HG02798 (cell line): ENCODE measurements at regions not wholly inside any gene's neighbourhood (a gene's known extent, or its start where the extent isn't known, plus 50 kb on each side); places are given as distances from the start of the nearest gene placed in this dataset.

Source experiments
- ATAC-seq: cut with Tn5 transposase; IDR thresholded peaks from one replicate; pipeline ENCODE4 v1.9.1; 2021; ENCODE audit warnings: mild to moderate bottlenecking; ENCODE audit not compliant: unreplicated experiment, poor library complexity

DNA sequence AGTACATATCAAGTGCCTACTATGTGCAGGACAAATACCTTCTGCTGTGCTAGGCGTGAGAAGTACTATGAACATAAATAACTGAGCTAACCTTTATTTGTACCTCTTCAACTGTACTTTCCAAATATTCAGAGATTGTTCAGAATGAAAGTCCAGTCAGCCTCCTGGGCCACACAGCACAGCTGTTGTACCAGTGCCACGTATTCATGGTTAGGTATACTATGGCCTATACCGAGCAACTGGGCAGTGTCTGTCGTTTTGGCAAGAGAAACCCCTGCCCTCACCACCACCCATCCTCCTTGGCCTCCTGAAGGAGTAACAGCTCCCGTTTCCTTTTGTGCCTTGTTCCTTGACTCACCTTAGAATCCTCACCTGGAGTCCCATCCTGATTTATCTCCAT, 53.0 kb downstream of the RASSF10 start:
- peak; percentile 60 for ATAC-seq

DNA sequence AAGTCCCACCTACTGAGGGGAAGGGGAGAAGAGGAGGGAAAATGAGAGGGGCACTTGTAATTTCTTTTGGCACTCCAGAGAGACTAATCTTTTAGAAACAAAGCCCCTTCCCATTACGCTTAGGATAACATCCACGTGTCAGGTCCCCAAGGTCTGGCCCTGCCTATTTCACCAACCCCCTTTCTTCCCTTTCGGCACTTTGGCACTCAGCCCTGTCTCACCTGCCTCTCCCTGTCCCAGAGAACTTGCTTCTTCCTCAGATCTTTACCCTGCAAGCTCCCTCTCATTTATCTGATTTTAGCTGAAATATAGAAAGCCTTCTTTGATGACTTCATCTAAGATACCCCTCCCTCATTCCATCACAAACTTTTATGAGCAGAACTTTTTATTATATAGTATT, 55.5 kb downstream of the RASSF10 start:
- ATAC-seq, result no peak

DNA sequence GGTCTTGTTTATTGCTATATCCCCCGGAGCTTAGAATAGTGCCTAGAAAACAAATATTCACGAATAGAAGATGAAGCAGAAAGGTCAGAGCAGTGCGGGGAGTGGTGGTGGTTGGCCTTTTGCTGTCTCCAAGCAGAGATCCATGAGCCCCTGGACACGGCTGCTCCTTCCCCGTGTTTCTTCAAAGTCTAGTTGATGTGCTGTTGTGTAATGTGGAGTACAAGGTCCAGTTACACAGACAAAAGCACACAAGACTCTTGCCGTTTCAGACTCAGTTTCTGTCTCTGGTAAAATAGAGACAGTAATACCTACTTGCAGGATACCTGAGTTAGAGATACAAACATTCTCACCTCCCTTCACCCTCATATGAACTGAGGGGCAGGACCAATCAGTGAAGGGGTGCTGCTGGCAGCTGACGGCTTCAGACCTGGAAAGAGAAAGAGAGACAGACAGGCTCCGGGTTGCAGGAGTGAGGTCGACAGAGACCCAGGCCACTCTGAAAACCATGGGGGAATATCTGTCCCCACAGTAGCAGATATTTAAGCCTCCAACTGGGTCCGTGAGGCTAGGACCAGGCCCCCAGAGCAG, 56.2 kb downstream of the RASSF10 start:
- ATAC-seq, result no peak

DNA sequence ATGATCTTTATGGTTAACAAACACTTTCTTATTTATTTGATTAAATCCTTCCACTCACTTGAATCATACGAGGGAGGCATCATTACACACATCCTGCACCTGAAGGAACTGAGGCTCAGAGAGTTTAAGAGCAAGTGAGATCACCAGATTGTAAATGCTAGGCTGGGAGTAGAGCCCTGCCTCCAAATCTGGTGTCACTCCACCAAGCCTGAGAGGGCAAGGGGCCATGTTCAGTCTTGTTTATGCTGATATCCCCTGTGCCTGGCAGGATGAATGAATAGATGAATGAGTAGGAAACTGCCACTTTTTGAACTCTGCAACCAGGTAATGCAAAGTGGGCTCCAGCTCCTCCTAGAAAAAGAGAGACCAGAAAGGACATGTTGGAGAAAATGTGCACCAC, 59.1 kb downstream of the RASSF10 start:
- ATAC-seq, result no peak

DNA sequence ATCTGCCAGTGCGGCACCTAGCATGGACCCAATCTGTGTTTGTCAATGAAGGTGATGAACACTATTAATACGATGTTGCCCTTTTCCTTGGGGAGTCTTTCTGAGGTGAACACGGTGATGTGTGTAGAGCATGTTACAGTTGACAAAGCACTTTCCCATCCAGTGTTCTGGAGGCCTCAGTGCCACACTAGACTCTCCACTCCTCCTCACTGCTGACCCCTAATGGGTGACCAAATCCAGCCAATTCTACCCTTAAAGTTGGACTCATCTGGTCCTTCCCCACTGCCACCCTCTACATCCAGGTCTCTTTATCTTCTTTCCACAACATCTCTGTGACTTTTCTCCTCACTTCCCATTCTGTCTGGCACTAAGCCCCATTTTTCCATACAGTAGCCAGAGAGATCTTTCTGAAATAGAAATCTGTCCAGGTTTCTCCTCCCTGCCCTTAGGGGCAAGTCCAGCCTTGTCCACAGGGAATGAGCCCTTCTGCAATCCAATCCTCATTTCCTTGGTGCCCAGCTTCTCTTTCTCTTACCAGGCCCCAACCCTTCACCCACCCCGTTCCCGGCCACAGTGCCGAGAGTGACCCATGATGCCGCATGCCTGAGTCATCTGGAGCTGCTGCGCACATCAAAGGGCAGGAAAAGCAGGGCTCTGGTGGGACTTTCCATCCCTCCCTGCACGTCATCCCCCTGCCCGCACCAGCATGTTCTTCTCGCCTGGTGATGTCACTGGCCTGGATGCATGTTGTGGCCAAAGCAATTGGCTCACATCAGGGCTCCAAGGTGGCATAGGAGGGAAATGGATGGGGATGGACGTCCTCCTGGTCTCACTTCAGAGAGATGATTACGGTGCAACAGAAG, 64.2 kb downstream of the RASSF10 start:
- no peak for ATAC-seq

DNA sequence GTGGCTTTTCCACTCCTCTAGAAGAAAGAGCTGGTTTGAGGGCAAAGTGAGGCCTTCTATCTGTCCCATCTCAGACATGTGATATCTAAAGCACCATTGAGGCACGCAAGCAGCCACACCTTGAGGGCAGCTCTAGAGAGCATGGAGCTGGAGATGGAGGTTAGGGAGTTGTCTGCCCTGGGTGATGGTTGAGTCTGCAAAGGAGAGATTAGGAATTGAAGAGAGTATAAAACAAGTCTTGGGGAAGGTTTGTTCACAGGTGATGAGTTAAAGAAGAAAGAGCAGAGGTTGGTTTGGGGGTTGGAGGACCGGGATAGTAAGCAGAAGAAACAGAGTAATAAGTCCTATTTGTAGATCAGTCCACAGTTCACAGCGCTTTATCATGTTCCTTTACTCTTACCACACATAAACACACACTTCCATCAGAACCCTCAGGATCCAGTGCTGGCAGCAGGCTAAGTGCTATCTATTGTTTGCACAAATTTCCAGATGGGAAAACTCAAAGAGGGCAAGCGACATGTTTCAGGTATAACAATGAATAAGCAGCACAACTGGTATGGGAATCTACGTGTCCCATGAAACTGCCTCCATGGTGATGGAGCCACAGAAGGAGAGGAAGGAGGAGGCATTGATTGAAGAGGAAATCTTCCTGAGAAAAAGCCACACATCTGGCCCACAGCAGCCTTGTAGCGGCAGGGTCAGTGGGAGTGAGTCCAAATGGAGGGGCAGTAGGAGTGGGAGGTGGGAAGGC, 65.8 kb downstream of the RASSF10 start:
- ATAC-seq, result no peak

DNA sequence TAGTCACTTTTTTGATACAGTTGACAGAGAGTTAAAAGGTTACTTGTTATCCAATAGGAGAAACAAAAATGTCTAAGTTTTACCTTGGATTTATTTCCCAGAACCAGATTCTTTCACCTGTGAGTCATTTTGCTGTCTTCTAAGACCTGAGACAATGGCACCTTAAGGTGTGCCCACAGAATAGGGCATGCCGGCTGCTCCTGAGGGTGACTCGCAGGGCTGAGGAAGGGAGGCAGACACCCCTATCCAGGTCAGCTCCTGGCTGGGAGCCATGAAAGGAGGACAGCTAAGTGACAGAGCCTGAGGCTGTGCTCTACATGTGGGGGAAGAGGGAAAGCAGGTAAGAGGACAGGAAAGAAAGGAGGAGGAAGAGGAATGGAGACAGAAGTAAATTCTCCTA, 67.8 kb downstream of the RASSF10 start:
- no peak for ATAC-seq

DNA sequence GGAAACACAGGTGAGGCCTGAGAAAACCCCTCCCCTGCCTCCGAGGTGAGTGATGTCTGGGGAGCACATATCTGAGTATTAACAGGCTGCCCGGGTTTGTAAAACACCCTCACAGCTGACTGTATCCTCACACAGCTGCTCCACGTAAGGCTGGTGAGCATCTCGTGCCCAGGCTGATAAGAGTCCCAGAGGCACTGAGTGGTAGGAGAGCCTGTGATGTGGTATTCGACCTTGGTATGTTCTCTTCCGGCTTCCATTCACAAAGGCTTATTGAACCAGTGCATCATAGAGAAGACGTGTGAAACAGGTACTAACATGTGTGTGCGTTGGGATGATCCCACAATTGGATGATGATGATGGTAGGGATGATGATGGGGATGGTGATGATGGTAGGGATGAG, 71.7 kb downstream of the RASSF10 start:
- ATAC-seq, result no peak

DNA sequence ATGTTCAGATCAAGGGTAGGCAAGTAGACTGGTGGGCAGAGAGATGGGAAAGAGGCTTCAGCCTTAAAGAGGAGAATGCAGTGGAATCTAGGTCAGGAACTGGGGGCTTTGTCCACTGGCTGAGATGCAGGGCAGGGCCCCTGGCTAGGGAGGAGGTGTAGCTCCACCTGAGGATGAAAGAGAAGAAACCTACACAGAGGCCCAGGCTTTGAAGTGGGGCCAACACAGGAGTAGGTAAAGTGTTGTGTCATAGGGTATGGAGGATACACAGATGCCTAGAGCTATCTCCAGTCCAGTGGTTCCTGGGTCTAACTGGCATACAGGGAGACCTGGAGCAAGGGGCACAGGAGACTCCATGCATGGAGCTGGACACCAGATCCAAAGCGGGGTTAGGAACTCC, 73.5 kb downstream of the RASSF10 start:
- ATAC-seq, result no peak

DNA sequence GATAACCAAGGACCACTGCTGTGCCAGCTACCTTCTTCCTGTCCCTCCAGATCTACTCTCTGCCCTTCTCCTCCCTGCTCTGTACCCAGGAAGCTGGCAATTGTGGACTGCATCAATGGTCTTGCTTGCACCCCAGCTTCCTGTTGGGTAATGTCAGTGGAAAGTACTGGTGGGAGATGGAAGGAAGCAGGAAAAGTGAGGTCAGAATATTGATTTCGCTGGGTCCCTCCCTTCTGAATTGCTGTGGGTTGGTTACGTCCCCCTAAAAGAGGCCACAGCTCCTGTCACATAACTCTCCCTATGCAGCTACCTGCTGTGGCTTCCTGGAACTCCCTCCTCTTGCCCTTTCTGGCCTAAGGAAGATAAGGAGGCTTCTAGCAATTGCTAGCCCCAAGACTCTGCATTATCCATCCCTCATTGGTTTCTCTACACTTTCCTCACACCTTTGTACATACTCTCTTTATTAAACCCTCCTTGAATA, 81.2 kb downstream of the RASSF10 start:
- no peak for ATAC-seq

DNA sequence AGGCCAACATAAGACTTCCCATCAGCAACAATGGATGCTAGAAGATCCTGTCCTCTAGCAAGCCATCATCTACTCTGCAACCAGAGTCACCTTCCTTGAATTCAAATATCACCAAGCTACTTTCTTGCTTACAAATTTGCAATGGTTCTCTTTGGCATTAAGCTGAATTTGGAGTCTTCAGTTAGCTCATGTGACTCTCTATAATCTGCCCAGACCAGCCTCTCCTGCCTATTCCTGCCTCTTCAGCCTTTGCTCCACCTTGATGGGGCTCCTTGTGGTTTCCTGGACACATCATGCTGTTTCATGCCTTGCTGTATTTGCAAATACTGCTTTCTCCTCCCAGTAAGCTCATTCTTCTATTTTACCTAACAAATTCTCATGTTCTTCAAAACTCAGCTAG, 82.3 kb downstream of the RASSF10 start:
- no peak for ATAC-seq

DNA sequence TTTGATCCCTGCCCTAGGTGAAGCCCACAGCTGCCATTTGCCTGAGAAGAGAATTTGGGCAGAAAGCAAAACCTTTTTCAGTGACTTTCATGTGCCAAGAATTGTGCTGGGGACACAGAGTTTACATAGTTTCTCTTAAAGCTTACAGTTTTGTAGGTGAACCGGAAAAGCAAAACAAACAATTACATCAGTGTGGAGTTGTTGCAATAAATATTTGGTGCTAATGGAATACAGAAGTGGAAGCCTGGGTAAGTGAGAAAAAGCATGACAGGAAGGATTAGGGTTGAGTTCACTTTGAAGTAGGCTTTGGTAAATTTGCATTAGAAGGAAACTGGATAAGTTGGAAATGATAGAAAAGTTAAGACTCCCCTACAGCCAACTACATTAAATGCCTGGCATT, 82.7 kb downstream of the RASSF10 start:
- ATAC-seq, result no peak

DNA sequence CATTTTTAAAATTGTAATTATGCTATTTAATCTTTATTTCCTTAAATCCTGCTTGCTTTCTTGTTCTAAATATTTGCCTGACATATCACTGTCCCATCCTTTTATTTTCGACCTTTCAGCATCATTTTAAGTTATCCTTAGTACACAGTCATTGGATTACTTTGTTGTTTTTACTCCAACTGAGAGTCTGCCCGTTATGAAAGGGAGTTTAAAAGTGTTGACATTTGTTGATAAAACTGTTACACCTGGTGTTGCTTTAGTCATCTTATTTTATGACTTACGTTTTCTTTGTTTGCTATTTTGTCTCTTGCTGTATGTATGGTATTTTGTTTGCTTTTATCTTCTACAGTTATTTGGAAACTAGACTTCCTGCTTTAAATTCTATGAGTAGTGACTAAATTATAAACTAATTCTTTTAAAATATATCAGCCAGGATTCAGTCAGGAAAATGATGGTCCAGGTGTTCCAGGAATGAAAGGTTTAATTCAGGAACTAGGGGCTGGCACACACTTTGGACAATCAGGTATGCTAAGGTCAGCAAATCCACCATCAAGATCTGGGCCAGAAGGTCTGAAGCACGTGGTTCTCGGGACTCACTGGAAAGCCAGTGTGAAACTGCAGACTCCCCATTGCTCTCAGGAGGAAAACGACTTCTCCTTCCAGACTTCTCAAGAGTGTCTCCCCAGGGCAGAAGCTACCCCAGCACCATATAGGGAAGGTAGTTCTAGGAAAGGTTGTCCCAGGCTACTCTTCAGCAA, 86.0 kb downstream of the RASSF10 start:
- no peak for ATAC-seq

DNA sequence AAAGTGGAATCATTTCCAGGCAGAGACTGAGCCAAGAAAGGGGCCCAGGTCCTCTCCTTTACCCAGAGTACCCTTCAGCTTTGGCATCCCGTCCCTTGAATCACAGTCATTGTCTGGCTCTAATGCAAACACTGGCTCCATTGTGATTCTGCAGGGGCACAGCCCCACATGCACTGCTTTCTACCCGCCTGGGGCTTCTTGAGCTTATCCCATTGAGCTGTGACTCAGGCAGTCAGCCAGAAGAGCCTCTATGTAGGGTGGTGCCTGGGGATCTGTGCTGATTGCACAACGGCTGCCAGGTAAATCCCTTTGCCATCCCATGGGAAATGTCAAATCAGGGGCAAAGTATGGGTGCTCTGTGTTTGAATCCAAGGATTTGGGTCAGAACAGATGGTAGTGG, 88.9 kb downstream of the RASSF10 start:
- no peak for ATAC-seq

DNA sequence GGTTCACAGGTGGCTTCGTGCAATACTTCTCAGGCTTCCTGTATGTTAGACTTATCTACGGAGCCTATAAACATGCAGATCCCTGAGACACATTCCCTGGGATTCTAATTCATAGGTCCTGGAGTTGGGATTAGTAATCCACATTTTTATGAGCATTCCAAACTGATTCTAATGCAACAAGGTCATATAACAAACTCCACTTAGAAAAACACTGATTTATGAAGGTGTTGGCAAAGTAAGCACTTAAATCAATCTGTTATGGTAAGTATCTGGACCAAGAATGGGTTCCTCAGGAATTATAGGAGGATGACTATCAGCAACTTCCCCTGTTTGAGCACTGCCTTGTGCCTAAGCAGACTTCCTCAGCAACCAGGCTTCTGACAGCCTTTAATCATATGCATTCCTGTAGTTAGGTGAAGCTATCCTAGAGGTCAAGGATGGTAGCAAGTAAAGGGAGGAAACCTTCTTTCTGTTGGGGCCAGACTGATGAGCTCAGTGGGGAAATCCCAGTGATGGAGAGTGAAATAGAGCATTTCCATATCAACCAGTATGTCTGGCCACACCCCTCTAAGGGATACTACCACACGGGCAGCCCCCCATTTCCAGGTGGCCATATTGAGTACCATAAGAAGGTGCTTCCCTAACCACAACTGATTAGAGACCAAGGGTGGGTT, 89.6 kb downstream of the RASSF10 start:
- no peak for ATAC-seq

DNA sequence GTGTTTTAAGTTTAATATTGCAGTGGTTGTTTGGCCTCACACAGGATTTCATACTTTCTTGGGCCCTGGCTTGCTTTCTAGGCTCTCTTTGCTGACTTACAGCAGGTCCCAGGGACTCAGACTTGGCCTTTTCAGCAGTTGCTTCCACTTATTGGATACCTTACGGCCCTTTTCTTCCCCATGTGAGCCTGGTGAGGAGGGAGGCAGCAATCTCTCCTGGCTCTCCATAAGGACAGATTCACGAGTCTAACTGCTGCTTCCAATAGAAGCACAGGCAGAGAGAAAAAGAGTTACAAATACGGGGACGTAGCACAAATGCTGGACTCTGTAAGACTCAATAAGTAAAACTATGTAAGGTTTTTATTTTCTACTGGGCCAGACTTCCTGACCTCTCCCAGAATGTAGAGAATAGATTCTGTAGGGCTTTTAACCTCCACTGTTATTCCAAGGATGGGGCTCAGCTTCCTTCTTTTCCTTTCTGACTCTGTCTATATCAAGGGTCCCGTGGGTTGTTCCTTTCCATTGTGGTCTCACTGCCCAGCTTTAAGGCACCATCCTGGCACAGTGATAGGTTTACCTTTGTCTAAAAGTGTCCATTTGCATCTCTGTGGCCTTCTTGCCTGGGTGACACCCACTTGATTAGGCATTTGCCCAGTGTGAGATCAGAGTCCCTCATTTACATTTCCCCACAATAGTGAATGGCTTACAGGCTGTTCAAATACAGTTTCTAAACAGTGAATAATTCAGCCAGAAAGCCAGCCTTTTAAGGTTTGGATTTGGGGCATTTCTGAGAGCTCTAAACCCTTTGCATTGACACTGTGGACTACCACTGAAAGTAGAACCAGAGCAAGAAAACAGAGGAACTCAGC, 92.8 kb downstream of the RASSF10 start:
- peak; percentile 47 for ATAC-seq

DNA sequence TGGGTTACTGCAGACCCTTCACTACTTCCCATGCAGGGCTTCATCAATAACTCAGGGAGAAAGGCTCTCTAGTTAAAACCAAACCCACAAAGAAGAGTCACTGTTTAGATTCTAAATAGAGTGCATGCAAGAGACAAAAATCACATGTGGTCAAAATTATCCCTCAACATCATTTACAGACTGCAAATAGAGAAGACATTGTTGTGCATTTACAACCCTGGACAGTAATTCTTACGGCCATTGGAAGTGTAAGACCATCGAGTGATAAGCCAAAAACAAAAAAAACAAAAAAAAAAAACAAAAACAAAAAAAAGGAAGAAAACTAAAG, 93.4 kb downstream of the RASSF10 start:
- ATAC-seq, result peak; percentile 32

DNA sequence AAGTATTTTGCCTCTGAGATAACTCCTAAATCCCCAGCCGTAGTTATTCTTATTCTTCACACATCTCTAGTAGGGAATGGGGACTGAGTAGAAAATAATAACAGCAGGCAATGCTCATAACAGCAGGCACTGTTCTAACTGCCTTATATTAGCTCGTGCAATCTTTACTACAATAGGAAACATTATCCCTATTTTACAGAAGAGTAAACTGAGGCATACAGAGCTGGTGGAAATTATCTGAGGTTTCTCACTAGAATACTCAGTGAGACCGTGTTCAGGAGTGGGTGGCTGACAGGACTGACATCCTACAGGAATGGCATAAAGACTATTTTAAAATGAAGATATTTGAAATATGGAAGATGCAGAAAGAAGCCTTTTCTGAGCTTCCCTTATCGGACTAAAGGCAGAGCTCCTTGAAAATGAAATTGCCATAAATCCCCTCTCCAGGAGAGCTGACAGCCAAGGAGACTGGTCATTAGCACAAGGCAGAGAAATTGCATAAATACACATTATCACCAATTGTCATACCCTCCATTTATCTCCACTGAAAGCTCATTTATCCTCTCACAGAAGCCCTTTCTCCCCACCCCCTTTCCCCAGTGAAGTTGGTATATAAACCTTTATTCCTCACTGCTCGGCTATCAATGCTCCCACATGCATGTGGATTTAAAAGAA, 93.9 kb downstream of the RASSF10 start:
- ATAC-seq, result no peak
